ENCODE measurements at regions not wholly inside any gene's neighbourhood (a gene's known extent, or its start where the extent isn't known, plus 50 kb on each side); places are given as distances from the start of the nearest gene placed in this dataset.

GRCh38 chrX:17922303-17922702, 61.2 kb upstream of the RAI2 start:
- TF ChIP-seq CTCF (IDR thresholded peaks at IDR 0.05 in 2 of 3, conservative IDR thresholded peaks at IDR 0.05 in 1 of 3; ENCODE audit: insufficient read depth in 2 of 3, low read depth in 1 of 3, low read length in 3 of 3) (no peak), CREM (IDR thresholded peaks at IDR 0.05; ENCODE audit: low read depth) (no peak), TOE1 (IDR thresholded peaks at IDR 0.05; ENCODE audit: borderline replicate concordance) (no peak), TOE1 (CRISPR knock-in tag; IDR thresholded peaks at IDR 0.05; ENCODE audit: borderline replicate concordance, low read depth) (no peak), POLR2A (conservative IDR thresholded peaks at IDR 0.05) (no peak), ZEB2 (IDR thresholded peaks at IDR 0.05) (no peak), TBL1XR1 (IDR thresholded peaks at IDR 0.05; ENCODE audit: low read length in 2 of 2) (no peak)

All from K562 (cell line).